ENCODE measurements at regions not wholly inside any gene's neighbourhood (a gene's known extent, or its start where the extent isn't known, plus 50 kb on each side); places are given as distances from the start of the nearest gene placed in this dataset.

DNA sequence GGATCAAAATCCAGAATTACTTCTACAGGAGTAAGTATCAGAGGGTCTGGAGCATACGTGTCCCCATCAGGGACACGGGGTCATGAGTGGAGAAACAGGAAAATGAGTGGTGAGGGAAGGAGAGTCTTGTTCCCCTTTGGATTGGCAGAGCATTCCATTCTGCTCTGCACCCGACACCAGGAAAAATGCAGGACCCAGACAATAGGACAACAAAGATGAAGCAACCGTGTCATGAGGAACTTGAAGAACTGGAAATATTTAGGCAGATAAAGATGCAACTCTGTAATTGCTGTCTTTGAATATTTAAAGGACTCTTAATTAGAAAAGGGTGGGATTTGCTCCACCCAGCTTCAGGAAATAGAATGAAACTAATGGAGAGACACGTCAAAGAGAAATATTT lies 89.0 kb upstream of the BLID start:
- TF ChIP-seq, protein P1, sequence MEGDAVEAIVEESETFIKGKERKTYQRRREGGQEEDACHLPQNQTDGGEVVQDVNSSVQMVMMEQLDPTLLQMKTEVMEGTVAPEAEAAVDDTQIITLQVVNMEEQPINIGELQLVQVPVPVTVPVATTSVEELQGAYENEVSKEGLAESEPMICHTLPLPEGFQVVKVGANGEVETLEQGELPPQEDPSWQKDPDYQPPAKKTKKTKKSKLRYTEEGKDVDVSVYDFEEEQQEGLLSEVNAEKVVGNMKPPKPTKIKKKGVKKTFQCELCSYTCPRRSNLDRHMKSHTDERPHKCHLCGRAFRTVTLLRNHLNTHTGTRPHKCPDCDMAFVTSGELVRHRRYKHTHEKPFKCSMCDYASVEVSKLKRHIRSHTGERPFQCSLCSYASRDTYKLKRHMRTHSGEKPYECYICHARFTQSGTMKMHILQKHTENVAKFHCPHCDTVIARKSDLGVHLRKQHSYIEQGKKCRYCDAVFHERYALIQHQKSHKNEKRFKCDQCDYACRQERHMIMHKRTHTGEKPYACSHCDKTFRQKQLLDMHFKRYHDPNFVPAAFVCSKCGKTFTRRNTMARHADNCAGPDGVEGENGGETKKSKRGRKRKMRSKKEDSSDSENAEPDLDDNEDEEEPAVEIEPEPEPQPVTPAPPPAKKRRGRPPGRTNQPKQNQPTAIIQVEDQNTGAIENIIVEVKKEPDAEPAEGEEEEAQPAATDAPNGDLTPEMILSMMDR (IDR thresholded peaks at IDR 0.05): no peak
- H3K4me1 ChIP-seq (ENCODE audit: control insufficient read depth in 1 of 2, insufficient read depth in 1 of 2, low read depth in 1 of 2, low read length in 1 of 2): peaks cover 0 to 13% of the 10 kb centered on the region in 2 experiments
- no peaks in the 10 kb centered on the region for H3K9me3 ChIP-seq
- no peak overlapping the region for H3K27ac ChIP-seq
- H3K36me3 ChIP-seq: no peaks in the 10 kb centered on the region
- peaks cover 17% of the 10 kb centered on the region for H3K27me3 ChIP-seq
- H3K4me3 ChIP-seq (ENCODE audit: low read depth in 1 of 2, low read length in 1 of 2): no peak overlapping the region

DNA sequence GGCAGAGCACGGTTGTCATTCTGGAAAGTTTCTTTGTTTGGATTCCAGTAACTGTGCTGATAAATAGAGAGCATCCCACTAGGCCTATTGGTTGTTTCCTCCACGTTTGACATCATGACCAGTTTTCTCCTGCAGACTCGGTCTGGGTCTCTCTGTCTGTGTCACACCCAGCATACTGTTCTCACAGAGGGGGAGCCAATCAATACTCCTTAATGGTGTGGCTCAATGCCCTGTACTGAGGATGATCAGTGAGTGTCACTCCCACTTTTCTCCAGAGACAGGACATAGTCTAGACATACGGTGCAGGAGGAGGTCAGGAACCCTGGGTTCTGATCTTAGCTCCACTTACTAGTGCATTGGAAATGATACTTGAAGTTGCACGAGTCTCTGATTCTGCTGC lies 88.2 kb upstream of the BLID start:
- Histone ChIP-seq H3K27me3 (peaks cover 17% of the 10 kb centered on the region), H3K4me3 (ENCODE audit: low read depth in 1 of 2, low read length in 1 of 2) (no peak overlapping the region), H3K4me1 (ENCODE audit: control insufficient read depth in 1 of 2, insufficient read depth in 1 of 2, low read depth in 1 of 2, low read length in 1 of 2) (peaks cover 0 to 9% of the 10 kb centered on the region in 2 experiments), H3K9me3 (no peaks in the 10 kb centered on the region), H3K27ac (no peak overlapping the region), H3K36me3 (no peaks in the 10 kb centered on the region)
- TF ChIP-seq, protein P1 (IDR thresholded peaks at IDR 0.05): no peak

DNA sequence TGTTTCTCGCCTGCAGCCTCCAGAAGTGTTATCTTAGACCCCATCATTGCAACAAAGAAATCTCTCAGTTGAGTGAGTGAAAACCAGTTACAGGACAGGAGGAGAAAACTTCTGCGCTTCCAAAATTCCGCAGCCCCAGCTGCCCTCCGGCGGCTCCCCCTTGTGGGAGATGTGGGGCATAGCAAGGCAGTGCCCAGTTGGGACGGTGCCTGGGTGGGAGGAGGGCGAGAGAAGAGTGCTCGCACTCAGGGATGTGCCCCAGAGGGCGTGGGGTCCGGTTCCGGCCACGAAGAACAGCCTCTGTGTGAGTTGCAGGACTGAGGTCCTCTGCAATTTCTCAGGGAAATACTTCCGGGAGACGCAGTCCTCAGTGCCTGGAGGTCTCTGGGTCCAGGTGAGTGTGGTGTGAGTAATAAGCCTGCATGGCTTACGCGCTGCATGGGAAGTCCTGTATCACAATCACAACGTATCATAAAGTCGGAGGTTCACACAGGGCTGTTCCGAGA lies 87.0 kb upstream of the BLID start:
- TF ChIP-seq, protein P1 (IDR thresholded peaks at IDR 0.05): no peak
- Histone ChIP-seq H3K4me1 (ENCODE audit: control insufficient read depth in 1 of 2, insufficient read depth in 1 of 2, low read depth in 1 of 2, low read length in 1 of 2) (peaks cover 0 to 9% of the 10 kb centered on the region in 2 experiments), H3K36me3 (no peaks in the 10 kb centered on the region), H3K27me3 (peaks cover 17% of the 10 kb centered on the region), H3K4me3 (ENCODE audit: low read depth in 1 of 2, low read length in 1 of 2) (no peak overlapping the region), H3K27ac (no peak overlapping the region), H3K9me3 (no peaks in the 10 kb centered on the region)

DNA sequence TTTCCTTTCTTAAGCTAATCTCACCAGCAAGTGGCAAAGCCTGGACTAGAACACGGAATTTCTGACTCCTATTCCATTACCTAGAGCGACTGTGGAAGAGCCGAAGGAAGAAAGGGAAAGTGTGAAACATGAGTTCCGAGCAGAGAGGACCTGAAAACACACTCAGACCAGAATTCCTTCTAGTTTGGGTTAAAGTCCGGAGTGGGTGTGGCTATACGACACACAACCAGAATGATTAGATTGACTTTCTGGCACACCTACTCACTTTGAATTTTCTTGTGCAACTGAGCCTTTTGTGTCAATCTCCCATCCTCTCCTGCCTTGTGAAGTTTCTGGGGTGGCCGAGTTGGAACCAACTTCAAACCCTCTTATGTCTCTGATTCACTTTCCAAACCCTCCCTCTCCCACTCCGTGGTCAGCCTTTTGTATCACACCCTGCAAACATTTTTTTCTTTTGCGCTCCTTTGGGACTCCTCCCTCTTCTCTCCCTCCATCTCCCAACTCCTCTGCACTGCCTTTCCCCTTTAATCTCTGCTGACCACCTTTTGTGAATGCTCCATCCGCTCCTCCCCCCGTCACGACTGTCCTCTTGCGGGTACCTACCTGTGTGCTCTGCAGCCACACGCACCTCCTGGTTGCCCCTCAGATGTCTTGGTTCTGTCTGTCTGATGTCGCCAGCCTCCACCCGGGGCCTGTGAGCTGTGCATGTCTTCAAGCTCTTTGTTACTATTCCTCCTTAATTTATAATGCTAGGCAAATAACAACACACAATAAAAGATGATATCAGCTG lies 86.3 kb upstream of the BLID start:
- no peak overlapping the region for H3K27ac ChIP-seq
- H3K27me3 ChIP-seq: peaks cover 20% of the 10 kb centered on the region
- H3K4me1 ChIP-seq (ENCODE audit: control insufficient read depth in 1 of 2, insufficient read depth in 1 of 2, low read depth in 1 of 2, low read length in 1 of 2): peaks cover 0 to 9% of the 10 kb centered on the region in 2 experiments
- H3K4me3 ChIP-seq (ENCODE audit: low read depth in 1 of 2, low read length in 1 of 2): no peak overlapping the region
- H3K36me3 ChIP-seq: no peaks in the 10 kb centered on the region
- no peaks in the 10 kb centered on the region for H3K9me3 ChIP-seq
- TF ChIP-seq, protein P1 (IDR thresholded peaks at IDR 0.05): no peak

DNA sequence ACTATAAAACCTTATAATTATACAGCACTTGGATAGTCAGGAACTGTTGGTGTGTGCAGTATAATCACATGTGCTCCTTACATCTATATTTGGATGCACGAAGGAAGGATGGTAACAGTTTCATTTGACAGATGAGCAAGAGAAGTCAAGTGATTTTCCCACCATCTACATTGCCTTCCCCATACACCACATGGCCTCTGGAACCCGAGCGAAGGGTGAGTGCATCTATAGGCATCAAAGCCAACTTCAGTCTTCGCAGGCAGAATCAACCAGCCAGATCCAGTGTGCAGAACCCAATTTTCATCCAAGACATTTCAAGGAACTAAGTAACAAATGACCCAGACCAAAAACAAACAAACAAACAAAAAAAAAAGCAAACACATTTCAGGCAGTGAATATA lies 85.1 kb upstream of the BLID start:
- H3K27ac ChIP-seq: no peak overlapping the region
- H3K9me3 ChIP-seq: no peaks in the 10 kb centered on the region
- TF ChIP-seq, protein P1 (IDR thresholded peaks at IDR 0.05): no peak
- no peak overlapping the region for H3K4me3 ChIP-seq (ENCODE audit: low read depth in 1 of 2, low read length in 1 of 2)
- peaks cover 25% of the 10 kb centered on the region for H3K27me3 ChIP-seq
- no peaks in the 10 kb centered on the region for H3K36me3 ChIP-seq
- peaks cover 0 to 1% of the 10 kb centered on the region in 2 experiments for H3K4me1 ChIP-seq (ENCODE audit: control insufficient read depth in 1 of 2, insufficient read depth in 1 of 2, low read depth in 1 of 2, low read length in 1 of 2)

Measured in neutrophil (primary cell).